Islet of Langerhans (tissue), 1 donor: ENCODE measurements at regions not wholly inside any gene's neighbourhood (a gene's known extent, or its start where the extent isn't known, plus 50 kb on each side); places are given as distances from the start of the nearest gene placed in this dataset.

Experiments used
- FAIRE-seq: peaks from one replicate; lab custom pipeline; 2011; peaks lifted over from hg19 to GRCh38; lab: Jason Lieb, UNC

DNA sequence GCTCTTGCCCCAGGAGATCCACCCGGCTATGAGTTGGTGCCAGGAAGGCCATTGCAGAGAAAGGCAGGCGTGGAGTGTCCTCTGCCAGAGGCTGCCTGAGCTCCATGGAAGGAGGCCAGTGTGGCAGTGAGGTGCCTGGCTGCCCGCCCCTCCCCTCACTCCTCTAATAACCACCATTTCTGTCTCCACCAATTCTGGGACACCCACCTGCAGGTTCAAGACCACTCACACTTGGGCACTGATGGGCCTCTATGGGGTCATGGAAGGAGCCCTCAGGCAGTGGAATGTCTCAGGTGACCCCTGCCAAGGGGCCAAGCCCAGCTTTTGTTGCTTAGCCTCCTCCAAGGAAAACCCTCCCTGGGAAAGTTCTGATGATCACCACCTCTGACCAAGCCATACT, 731.6 kb downstream of the MATN1 start:
- FAIRE-seq: no peak

DNA sequence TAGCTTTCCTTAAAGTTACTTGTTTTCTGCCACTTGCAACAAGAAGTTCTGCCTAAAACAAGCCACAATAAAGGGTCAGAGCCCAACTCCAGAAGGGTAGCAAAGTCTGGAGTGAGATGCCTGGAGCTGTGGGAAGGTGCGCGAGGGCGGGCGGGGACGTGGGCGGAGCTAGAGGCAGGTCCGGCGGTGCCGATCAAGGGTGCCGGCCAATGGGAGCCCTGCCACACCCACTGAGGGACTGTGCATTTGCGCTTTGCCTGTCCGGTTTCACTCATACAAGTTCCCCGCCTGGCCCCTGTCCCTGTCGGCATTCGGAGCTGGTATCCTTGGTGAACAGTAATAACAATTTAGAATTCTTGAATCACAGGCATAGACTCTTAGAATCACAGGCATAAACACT, 732.4 kb downstream of the MATN1 start:
- no peak for FAIRE-seq

DNA sequence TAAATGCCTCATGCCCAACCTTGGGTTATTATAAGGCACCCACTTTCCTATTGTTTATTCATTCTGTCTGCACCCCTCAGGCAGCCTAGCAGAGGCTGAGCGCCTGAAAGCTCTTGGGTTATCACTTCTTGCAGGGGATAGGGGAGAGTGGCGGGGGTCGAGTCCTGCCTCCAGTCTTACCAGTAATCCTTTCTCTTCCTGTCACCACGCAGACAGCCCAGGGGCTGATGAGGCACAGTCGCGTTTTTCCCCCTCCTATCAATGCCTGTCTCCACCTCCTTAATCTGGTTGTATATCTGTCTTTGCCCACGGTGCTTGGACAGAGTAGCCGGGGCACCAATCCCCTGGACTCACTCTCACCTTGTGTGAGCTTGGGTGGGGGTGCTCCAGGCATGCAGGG, 733.1 kb downstream of the MATN1 start:
- FAIRE-seq: no peak

- no peak for FAIRE-seq
Observed at GRCh38 chr1:29986986-29987385, 736.4 kb downstream of the MATN1 start.

- FAIRE-seq: no peak
Observed at GRCh38 chr1:29985606-29985945, 737.8 kb downstream of the MATN1 start.

DNA sequence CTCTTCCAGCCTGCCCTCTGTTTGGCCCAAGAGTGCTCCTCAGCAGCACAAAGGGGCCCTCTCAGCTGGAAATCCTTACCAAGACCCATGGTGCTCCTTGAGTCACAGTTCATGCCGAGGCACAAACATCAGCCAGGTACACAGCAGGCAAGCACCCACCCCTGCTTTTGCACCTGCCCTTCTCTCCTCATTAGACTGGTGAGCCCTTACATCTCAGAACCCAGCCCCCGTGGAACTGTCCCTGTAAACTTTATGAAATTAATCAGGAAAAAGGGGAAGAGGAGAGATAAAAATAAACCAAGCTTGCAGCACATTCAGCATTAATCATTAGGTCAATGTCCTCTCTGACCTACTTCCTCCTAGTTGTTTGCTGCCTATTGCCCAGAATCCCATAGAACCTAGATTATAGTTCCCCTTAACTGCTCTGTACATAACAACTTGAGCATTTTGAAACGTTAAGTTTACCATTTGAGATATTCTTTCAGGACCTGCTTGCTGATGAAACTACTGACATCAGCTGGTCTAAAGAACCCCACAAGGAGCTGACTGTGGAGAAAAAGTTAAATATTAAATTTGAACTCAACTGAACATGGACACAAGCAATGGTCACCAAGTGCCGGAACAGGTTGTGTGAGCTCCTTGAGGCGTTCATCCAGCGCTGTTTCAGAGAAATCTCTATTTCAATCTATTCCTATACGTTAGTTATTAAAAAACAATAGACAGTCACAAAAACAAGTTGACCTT, 738.4 kb downstream of the MATN1 start:
- peak; percentile 93 for FAIRE-seq

- FAIRE-seq: no peak
Observed at GRCh38 chr1:29984166-29984861, 739.1 kb downstream of the MATN1 start.

- FAIRE-seq: no peak
Observed at GRCh38 chr1:29983321-29983720, 740.1 kb downstream of the MATN1 start.

DNA sequence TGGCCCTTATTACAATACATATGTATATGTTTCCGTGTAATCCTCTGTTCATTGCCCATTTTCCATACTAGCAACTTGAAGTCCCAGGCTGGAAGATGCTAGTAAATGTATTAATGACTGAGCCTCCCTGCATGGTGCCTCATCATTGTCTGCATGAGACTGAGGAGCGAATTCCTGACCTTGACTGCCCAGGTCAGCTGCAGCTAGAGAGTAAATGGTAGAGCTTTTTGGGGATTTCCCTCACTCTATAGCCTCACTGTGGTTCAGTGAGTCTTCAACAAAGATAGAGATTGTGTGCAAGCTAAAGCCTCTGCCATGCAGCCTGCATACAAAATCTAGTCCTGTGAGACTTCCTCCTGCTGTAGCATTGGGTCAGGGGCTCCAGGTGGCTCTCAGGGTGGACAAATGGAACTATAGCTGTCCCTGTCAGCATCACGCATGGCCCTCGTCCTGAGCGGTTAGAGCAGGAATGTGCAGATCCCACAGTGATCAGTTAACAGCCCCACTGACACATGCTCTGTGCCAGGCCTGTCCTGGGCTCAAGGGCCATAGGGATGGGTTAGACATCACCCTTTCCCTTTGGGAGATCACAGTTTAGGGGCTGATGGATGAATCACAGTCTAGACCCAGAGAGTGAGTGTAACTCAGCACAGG, 741.7 kb downstream of the MATN1 start:
- FAIRE-seq: no peak

- FAIRE-seq: no peak
Observed at GRCh38 chr1:29977550-29977949, 741.2 kb downstream of the PTPRU start.

DNA sequence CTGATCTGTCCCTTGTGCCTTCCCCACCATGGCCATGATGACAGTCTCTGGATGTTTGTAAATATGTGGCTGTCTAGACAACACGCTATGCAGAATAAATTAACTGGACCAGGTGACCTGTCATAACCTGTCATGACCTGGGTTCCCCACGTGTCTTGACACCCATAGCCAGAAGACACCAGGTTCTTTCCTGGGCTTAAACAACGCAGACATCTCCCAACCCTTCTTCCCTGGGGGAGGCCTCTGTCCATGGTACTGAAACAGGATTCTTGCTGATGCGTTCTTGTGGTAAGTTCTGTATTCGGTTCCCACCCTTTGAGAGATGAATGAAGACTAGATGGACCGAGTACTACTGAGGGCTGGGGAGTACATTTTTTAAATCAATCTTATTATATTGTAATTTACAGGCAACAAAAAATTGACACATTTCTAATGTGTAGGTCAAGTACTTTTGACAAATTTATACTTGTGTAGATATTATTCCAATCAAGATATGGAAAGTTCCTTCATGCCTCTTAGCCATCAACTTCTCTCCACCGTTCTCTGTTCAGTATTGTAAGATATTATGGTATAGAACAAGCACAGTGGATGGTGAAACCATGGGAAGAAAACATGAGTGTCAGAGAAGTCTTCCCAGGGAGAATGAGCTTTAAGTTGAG, 738.8 kb downstream of the PTPRU start:
- no peak for FAIRE-seq

DNA sequence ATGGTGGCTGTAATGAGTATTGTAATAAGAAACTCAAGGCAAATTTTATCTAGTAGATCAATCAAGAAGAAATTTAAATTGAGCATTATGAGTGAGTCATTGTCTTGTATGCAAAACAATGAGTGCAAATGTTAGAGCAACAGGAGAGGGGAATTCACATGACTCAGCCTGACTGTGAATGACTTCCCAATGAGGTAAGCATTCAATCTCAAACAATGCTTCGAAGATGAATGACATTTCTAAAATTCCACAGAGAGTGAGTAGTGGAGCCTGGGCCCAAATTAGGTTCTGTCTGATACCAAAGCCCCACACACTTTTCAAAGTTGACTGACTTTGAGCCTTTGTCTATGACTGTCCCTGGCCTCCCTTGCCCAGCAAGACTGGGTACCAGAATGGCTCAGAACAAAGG, 738.0 kb downstream of the PTPRU start:
- peak; percentile 86 for FAIRE-seq

GRCh38 chr1:29973406-29973805, 737.1 kb downstream of the PTPRU start:
- no peak for FAIRE-seq

DNA sequence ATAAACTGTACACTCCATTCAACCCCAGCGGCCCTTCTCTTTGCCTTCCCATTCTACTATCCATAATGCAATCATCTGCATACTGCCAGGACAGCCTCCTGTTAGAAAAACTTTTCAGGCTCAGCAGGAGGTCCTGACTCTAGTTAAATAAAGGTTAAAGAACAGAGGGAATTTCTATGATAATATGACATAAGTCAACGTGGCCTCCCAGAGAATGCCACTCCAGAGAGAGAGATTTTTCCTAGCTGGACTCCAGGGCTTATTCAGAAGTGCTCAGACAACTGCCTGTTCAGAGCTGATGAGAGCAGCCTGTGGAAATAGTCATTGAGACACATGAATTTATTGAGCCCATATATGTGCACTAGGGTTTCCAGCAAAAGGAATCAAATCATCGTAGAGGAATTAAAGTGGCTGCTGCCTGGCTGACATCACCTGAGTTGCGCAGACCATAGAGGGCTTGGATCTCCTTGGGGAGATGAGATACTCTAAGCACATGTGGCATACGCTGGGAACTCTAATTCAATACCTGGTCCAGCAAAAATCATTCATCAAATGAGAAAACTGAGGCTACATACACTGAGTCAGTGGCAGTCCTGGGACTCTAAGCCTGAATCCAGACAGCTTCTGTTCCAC, 736.2 kb downstream of the PTPRU start:
- FAIRE-seq: no peak

- FAIRE-seq: no peak
Observed at GRCh38 chr1:29971703-29972102, 735.4 kb downstream of the PTPRU start.

GRCh38 chr1:29970747-29971325, 734.5 kb downstream of the PTPRU start:
- no peak for FAIRE-seq

DNA sequence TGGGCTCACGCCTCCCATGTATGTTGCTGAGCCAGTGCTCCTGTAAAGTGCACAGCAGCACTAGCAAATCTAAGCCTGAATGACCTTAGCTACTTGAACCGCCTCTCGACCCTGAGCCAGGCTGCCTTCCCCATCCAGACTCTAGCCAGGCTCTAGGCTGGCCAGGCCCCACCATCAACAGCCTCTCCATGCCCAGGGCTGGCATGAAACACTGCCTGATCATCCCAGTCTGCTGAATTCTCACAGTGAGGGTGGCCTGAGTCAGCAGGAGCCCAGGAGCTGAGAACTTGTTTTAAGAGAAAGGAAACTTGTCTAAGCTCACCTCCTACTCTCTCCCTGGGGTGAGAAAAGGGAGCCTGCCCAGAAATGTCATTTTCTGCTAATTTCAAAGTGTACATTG, 733.3 kb downstream of the PTPRU start:
- no peak for FAIRE-seq

GRCh38 chr1:29967261-29967660, 730.9 kb downstream of the PTPRU start:
- FAIRE-seq: no peak

GRCh38 chr1:29966526-29967045, 730.3 kb downstream of the PTPRU start:
- FAIRE-seq: no peak

DNA sequence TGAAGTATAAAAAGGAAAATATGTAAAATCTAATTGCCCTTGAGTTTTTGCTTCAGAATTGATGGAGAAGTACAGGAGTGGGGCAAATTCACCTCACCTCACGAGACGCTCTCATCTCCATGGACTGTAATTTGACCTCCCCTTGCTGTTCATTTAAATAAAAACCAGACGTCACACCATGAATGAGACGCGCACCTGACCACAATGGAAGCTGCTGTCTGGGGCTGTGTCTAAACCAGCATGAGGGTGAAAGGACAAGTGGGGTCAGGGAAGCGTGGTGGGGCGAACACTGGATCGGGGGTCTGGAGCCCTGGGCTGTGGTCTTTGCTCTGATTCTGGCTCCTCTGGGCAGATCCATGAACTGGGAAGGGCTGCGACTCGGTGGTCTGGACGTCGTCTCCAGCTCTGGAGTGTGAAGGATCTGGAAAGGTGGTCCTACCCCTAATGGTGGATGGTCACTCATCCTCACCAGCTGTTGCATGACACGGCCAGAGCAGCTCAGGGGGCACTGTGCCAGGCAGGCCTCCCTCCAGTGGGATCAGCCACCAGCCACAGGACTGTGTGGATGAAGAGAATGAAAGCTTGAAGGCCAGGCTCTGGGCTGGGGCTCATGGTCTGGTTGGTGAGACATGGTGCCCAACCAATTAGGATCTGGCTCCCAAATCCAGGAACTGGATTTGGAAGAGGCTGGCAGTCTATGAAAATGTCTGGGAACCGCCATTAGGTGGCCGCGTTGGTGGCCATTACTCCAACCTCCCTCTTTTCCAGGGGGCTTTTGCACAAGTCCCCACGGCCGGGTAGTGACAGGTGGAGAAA, 728.6 kb downstream of the PTPRU start:
- no peak for FAIRE-seq

DNA sequence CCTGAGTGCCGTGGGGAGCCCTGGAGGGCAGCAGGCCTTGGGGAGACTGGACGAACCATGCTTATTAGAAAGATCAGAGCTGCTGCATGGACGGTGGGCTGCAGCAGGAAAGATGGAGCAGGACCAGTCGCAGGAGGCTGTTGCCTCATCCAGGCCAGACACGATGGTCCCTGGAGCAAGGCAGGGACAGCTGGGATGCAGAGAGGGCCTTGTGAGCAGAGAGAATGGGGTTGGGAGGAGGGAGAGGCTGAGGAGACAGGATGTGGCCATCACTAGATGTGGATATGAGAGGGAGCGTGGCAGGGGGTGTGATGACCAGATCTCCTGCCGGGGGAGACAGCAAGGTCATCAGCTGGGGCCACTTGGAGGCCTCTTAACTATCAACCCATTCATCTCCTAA, 727.6 kb downstream of the PTPRU start:
- no peak for FAIRE-seq
